ENCODE measurements at regions not wholly inside any gene's neighbourhood (a gene's known extent, or its start where the extent isn't known, plus 50 kb on each side); places are given as distances from the start of the nearest gene placed in this dataset.
A peak's percentile ranks its signal among the peaks of the same experiment; 100 is the strongest.
"Not testable (repeated sequence)": the region's sequence is repeated elsewhere in the genome, so short reads cannot be mapped to it uniquely, and the experiment has no call there.

DNA sequence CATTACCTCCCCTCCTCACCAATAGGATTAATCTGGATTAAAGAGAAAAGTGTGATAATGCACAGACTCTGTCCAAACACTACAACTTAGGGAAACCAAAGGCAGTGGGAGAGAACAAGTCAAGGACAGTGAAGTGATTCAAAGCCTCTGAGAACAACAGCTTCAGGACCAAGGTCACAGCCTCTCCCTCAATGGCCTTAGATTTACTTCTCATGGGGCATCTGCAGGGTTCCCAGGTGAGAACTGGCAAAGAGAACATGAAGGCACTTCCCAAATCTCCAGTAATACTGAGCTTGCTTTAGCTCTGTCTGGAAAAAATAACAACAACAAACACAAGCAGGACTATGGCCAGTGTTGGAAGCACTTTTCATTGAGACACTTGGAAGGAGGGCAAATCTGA is 99.8 kb upstream of the GOLGA6L22 start:
- H3K9me3 ChIP-seq; ATAC-seq; H3K27me3 ChIP-seq; DNase-seq; intact Hi-C loops (cut with DNase I); H3K27ac ChIP-seq; H3K4me3 ChIP-seq; H3K4me1 ChIP-seq; H3K36me3 ChIP-seq: not testable (repeated sequence)

DNA sequence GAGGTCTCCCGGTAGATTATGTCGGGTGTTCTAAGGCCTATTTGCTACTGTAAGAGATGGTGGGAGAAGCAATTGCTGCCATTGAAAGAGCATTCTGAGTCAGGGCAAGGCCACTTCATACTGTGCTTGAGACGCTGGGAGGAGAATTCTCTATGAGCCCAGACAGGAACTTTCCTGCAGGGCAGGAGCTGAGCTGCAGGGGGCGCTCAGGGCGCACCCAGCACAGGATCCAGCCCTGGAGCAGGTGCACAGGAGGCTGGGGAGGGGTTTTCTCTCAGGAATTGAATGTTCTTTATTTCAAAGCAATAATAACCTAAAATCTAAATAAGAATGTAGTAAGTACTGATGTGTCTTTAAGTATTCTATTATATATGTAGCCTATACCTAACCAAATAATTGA is 99.1 kb upstream of the GOLGA6L22 start:
- H3K36me3 ChIP-seq; H3K27me3 ChIP-seq; H3K4me1 ChIP-seq; DNase-seq; intact Hi-C loops (cut with DNase I); H3K4me3 ChIP-seq; H3K27ac ChIP-seq; H3K9me3 ChIP-seq: not testable (repeated sequence)
- peak; percentile 25 to 69 (median 56) for ATAC-seq
- whole genome bisulfite sequencing (ENCODE audit: insufficient coverage, low coverage, low lambda C conversion rate, missing lambda C conversion rate): no CpG with 5 or more reads among the region's 5 CpGs

DNA sequence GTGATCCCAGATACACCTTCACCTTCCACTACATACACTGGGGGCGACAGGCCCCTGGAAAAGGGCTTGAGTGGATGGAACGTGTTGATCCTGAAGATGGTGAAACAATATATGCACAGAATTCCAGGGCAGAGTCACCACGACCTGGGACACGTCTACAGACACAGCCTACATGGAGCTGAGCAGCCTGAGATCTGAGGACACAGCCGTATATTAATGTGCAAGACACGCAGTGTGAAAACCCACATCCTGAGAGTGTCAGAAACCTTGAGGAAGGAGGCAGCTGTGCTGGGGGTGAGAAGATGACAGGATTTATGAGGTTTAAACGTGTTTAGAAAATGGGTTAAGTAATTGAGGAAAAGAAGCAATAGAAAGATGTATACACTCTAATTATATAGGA is 98.0 kb upstream of the GOLGA6L22 start:
- ATAC-seq: peak in 1 of 4 donors; percentile 21
- H3K9me3 ChIP-seq; H3K27me3 ChIP-seq; H3K36me3 ChIP-seq; H3K27ac ChIP-seq; H3K4me1 ChIP-seq; H3K4me3 ChIP-seq; DNase-seq; intact Hi-C loops (cut with DNase I): not testable (repeated sequence)
- no CpG with 5 or more reads among the region's 7 CpGs for WGBS (ENCODE audit: insufficient coverage, low coverage, low lambda C conversion rate, missing lambda C conversion rate)

DNA sequence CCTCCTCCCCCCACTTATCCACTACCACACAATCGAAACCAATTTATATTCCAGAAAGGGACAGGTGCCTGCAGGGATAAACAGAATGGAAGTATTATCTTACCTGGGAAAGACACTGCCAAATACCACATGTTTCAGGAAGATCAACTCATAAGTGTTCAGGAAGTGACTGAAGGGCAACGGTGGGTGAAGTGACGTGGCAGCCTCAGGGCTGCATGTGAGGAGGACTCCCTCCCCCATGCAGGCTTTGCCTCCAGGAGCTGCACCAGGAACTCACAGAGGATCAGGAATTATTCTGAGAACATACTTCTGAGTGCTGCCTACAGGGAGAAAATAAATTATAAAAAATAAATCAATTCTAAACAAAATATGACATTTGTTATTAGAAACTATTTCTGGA is 96.2 kb upstream of the GOLGA6L22 start:
- not testable (repeated sequence) for H3K4me3 ChIP-seq
- WGBS (ENCODE audit: insufficient coverage, low coverage, low lambda C conversion rate, missing lambda C conversion rate): no CpG with 5 or more reads among the region's 3 CpGs

DNA sequence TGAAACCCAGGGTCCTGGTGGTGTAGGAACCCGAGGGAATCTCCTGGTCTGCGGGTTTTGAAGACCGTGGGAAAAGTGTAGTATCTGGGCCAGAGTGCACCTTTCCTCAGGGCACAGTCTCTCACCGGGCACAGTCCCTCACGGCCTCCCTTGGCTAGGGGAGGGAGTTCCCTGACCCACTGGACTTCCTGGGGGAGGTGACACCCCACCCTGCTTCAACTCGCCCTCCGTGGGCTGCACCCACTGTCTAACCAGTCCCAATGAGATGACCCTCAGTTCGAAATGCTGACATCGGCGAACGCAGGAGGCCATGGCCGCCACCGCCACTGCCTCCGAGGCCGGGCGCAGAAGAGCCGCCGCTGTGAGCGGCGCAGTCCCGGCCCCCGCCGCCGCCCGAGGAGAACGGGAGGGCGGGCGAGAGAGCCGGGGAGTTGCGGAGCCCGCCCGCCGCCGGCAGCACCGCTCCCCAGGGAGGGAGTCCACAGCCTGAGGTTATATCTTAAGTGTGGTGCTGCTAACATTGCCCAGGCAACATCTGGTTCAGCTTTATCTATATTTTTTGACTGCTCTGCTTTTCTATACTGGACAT is 87.4 kb upstream of the GOLGA6L22 start:
- H3K27ac ChIP-seq; H3K27me3 ChIP-seq; H3K36me3 ChIP-seq; H3K4me3 ChIP-seq; DNase-seq; H3K9me3 ChIP-seq; intact Hi-C loops (cut with DNase I); H3K4me1 ChIP-seq: not testable (repeated sequence)
- no CpG with 5 or more reads among the region's 35 CpGs for WGBS (ENCODE audit: insufficient coverage, low coverage, low lambda C conversion rate, missing lambda C conversion rate)
- ATAC-seq: peak in 2 of 4 donors; percentile 17 to 30

More for the DNA sequence above, 96.2 kb upstream of the GOLGA6L22 start:
- H3K36me3 ChIP-seq; ATAC-seq; H3K9me3 ChIP-seq; H3K27me3 ChIP-seq; intact Hi-C loops (cut with DNase I); H3K27ac ChIP-seq; H3K4me1 ChIP-seq; DNase-seq: not testable (repeated sequence)

DNA sequence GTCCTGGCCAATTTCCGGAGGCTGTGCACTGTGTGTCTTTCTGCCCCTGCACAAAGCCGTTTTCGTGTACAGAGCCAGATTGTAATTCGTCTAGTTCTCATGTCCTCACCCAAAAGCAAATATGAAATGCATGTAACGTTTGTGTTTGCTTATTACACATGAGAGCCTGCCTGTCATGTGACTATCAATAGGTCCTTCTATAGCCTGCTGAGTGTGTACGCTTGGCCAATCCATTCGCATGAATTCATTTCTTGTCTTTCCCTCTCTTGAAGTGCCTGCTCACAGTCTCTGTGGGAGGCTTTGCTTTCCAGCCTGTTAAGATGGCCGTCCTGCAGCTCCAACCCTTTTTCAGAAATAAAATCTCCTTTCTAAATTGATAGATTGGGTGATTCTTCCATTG is 84.2 kb upstream of the GOLGA6L22 start:
- ATAC-seq; DNase-seq; H3K27me3 ChIP-seq; H3K9me3 ChIP-seq; intact Hi-C loops (cut with DNase I); H3K4me1 ChIP-seq; H3K4me3 ChIP-seq; H3K36me3 ChIP-seq; H3K27ac ChIP-seq: not testable (repeated sequence)
- no CpG with 5 or more reads among the region's 8 CpGs for WGBS (ENCODE audit: insufficient coverage, low coverage, low lambda C conversion rate, missing lambda C conversion rate)

DNA sequence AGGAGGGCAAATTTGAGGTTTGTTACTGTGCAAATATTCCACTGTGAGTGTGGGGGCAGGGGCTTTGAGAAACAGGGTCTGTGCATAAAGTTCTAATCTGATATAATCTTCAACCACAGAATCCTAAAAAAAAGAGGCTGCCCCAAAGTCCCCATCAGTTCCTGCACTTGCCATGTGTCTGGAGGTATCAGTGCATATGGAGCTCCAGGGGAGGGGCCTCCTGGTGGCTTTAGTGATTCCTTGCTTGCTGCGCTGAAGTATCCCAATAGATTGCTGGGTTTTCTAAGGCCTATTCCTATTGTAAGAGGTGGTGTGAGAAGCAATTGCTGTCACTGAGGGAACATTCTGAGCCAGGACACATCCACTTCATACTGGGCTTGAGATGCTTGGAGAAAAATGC is 82.9 kb upstream of the GOLGA6L22 start:
- H3K9me3 ChIP-seq; H3K36me3 ChIP-seq; DNase-seq; H3K4me1 ChIP-seq; H3K27ac ChIP-seq; H3K27me3 ChIP-seq; H3K4me3 ChIP-seq; ATAC-seq; intact Hi-C loops (cut with DNase I): not testable (repeated sequence)
- no CpG with 5 or more reads among the region's 1 CpG for WGBS (ENCODE audit: insufficient coverage, low coverage, low lambda C conversion rate, missing lambda C conversion rate)

DNA sequence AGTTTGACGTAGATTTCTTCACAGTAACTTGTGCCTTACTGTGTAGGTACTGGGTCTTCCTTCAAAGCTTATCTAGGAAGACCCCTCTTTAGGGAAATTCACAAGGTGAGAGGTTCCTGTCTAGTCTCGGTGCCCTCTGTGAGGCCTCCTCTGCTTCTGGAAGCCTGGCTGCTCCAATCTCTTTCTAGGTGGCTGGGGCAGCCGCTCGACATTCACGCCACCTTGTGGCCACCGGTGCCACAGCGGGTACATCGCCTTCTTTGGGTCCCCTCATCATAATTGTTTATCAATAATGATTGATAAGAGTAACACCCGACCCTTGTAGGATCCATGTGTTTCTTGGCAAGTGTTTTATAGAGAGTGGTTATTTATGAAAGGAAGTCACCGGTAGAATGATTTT is 80.8 kb upstream of the GOLGA6L22 start:
- H3K27ac ChIP-seq; H3K9me3 ChIP-seq; intact Hi-C loops (cut with DNase I); DNase-seq; H3K27me3 ChIP-seq; H3K4me1 ChIP-seq; H3K4me3 ChIP-seq; H3K36me3 ChIP-seq: not testable (repeated sequence)
- ATAC-seq: peak; percentile 50 to 79 (median 70)
- no CpG with 5 or more reads among the region's 10 CpGs for WGBS (ENCODE audit: insufficient coverage, low coverage, low lambda C conversion rate, missing lambda C conversion rate)

DNA sequence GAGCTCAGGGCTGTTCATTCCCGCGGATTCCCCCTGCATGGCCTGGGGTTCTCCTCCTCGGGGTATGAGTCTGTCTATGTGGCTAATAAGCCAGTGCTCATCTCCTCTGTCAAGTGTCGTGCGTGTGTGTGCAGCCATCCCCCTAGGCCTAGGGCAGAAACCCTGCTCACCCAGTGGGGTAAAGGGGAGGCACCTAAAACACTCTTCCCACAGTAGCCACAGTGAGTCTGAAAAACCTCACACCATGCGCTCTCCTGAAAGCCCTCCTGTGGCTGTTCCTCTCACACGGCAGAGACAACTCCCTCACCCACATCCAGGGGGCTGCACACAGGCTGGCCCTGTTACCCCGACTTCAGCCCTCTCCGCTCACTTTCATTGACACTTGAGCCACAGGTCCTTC is 71.0 kb upstream of the GOLGA6L22 start:
- H3K27me3 ChIP-seq; H3K4me3 ChIP-seq; intact Hi-C loops (cut with DNase I); H3K4me1 ChIP-seq; H3K36me3 ChIP-seq; H3K27ac ChIP-seq; ATAC-seq; H3K9me3 ChIP-seq; DNase-seq: not testable (repeated sequence)
- WGBS (ENCODE audit: insufficient coverage, low coverage, low lambda C conversion rate, missing lambda C conversion rate): no CpG with 5 or more reads among the region's 9 CpGs

DNA sequence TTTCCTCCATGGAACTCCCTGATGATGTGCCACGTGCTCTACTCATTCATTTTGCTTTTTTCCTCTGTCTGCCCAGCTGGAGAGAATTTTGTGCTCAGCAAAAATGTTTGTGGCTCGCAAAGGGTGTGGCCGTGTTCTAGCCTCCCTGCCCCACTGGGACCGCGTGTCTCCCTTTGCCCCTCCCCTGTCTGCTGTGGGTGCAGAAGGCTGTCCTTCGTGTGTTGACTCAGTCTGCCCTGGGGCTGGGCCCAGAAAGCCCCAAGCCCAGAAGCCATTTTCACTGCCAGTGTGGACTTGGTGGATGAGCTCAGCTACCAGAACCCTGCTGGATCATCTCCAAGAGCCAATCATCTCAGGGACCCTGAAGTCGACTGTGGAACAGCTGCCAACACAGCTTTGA is 70.3 kb upstream of the GOLGA6L22 start:
- H3K9me3 ChIP-seq; H3K4me3 ChIP-seq; H3K36me3 ChIP-seq; DNase-seq; H3K27me3 ChIP-seq; H3K4me1 ChIP-seq; H3K27ac ChIP-seq; ATAC-seq; intact Hi-C loops (cut with DNase I): not testable (repeated sequence)
- WGBS (ENCODE audit: insufficient coverage, low coverage, low lambda C conversion rate, missing lambda C conversion rate): no CpG with 5 or more reads among the region's 7 CpGs

DNA sequence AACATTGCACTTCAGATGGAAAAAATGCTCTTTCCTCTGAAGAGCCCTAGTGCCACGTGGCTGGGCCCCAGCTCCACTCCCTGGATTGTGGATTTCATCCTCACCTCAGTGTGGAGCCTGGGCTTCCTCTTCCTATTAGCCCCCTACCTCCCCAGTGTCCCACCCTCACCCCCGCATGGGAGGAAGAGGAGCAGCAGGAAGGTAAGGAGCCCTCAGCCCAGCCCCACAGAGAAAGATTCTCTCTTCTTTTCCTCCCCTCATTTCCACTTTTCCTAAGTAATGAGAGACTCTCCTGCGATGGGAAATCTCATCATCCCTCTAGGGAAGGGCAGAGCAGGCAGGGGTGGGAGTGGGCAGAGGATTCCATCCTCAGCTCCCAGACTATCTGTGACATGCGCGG is 57.5 kb upstream of the GOLGA6L22 start:
- H3K4me3 ChIP-seq; H3K27me3 ChIP-seq; H3K36me3 ChIP-seq; H3K27ac ChIP-seq; H3K4me1 ChIP-seq; intact Hi-C loops (cut with DNase I); H3K9me3 ChIP-seq; DNase-seq: not testable (repeated sequence)
- ATAC-seq: peak in 1 of 4 donors; percentile 7
- 80% methylated on average over 1 of the region's 5 CpGs for WGBS (ENCODE audit: insufficient coverage, low coverage, low lambda C conversion rate, missing lambda C conversion rate)

DNA sequence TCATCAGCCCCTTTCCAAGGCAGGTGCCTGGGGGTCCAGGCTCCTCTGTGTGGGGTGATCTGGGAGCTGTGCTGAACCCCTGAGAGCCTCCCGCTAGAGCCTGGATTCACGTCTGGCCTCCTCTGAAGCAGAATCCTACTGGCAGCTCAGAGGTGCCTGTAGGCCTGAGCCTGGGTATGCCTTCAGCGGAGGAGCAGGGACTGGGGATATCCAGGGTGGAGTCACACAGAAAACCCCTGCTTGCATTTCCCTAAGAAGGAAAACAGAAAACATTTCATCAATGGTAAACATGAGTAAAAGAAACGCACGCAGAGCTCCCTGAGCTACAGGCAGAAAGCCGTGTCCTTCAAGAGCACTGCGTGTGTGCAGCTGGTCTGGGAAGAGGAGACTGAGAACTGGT is 57.0 kb upstream of the GOLGA6L22 start:
- H3K36me3 ChIP-seq; DNase-seq; H3K27me3 ChIP-seq; H3K27ac ChIP-seq; H3K4me1 ChIP-seq; intact Hi-C loops (cut with DNase I); H3K9me3 ChIP-seq; H3K4me3 ChIP-seq: not testable (repeated sequence)
- peak in 1 of 4 donors; percentile 10 for ATAC-seq
- no CpG with 5 or more reads among the region's 7 CpGs for WGBS (ENCODE audit: insufficient coverage, low coverage, low lambda C conversion rate, missing lambda C conversion rate)
